Effector memory CD4-positive, alpha-beta T cell (primary cell): ENCODE measurements at regions not wholly inside any gene's neighbourhood (a gene's known extent, or its start where the extent isn't known, plus 50 kb on each side); places are given as distances from the start of the nearest gene placed in this dataset.

ENCODE experiments used
- DNase-seq, 3 donors: peaks; one replicate each; pipeline ENCODE4 v3.0.0-alpha.2; 2020
- H3K27ac ChIP-seq: 2 replicates; pipeline ENCODE4 v1.7.0; 2013; ENCODE audit warnings: mild to moderate bottlenecking, low read length, moderate library complexity; ENCODE audit not compliant: insufficient read depth, poor library complexity, severe bottlenecking
- H3K27me3 ChIP-seq: replicated peaks from 2 replicates; pipeline ENCODE4 v1.7.0; 2013; ENCODE audit warnings: mild to moderate bottlenecking, low read length; ENCODE audit not compliant: insufficient read depth, control insufficient read depth, poor library complexity, severe bottlenecking
- H3K36me3 ChIP-seq: 2 replicates; pipeline ENCODE4 v1.7.0; 2013; ENCODE audit warnings: mild to moderate bottlenecking, low read length, moderate library complexity; ENCODE audit not compliant: control insufficient read depth, insufficient read depth
- H3K4me1 ChIP-seq: 2 replicates; pipeline ENCODE4 v1.7.0; 2013; ENCODE audit warnings: low read length, mild to moderate bottlenecking; ENCODE audit not compliant: control insufficient read depth, insufficient read depth, poor library complexity, severe bottlenecking
- H3K4me3 ChIP-seq: 2 replicates; pipeline ENCODE4 v1.7.0; 2013; ENCODE audit warnings: low read length, low read depth, mild to moderate bottlenecking; ENCODE audit not compliant: insufficient read depth, poor library complexity, severe bottlenecking
- H3K9me3 ChIP-seq: 2 replicates; pipeline ENCODE4 v1.7.0; 2013; ENCODE audit warnings: mild to moderate bottlenecking, low read length, moderate library complexity; ENCODE audit not compliant: control insufficient read depth

- no peaks in the 10 kb centered on the region for H3K4me1 ChIP-seq
- DNase-seq, result no peak
- no peaks in the 10 kb centered on the region for H3K9me3 ChIP-seq
- H3K36me3 ChIP-seq, result no peaks in the 10 kb centered on the region
- no peak overlapping the region for H3K4me3 ChIP-seq
- H3K27me3 ChIP-seq, result no peaks in the 10 kb centered on the region
- no peak overlapping the region for H3K27ac ChIP-seq
Measured at GRCh38 chr3:106251160-106251892, 382.5 kb upstream of the CBLB start.

GRCh38 chr3:106255870-106256248 lies 387.0 kb upstream of the CBLB start:
- DNase-seq, result no peak
- Histone ChIP-seq H3K27me3 (no peaks in the 10 kb centered on the region), H3K9me3 (no peaks in the 10 kb centered on the region), H3K4me3 (no peak overlapping the region), H3K27ac (no peak overlapping the region), H3K4me1 (no peaks in the 10 kb centered on the region), H3K36me3 (no peaks in the 10 kb centered on the region)

GRCh38 chr3:106256249-106256957 lies 387.6 kb upstream of the CBLB start:
- Histone ChIP-seq H3K4me3 (no peak overlapping the region), H3K27me3 (no peaks in the 10 kb centered on the region), H3K27ac (no peak overlapping the region), H3K36me3 (no peaks in the 10 kb centered on the region), H3K9me3 (no peaks in the 10 kb centered on the region), H3K4me1 (no peaks in the 10 kb centered on the region)
- no peak for DNase-seq

GRCh38 chr3:106257172-106257571 lies 388.4 kb upstream of the CBLB start:
- H3K9me3 ChIP-seq, result no peaks in the 10 kb centered on the region
- no peak for DNase-seq
- H3K4me1 ChIP-seq, result no peaks in the 10 kb centered on the region
- no peaks in the 10 kb centered on the region for H3K27me3 ChIP-seq
- H3K4me3 ChIP-seq, result no peak overlapping the region
- H3K36me3 ChIP-seq, result no peaks in the 10 kb centered on the region
- H3K27ac ChIP-seq, result no peak overlapping the region

GRCh38 chr3:106261396-106261795 lies 392.6 kb upstream of the CBLB start:
- Histone ChIP-seq H3K4me3 (no peak overlapping the region), H3K36me3 (no peaks in the 10 kb centered on the region)
- DNase-seq, result no peak

GRCh38 chr3:106261915-106262683 lies 393.3 kb upstream of the CBLB start:
- DNase-seq, result no peak
- Histone ChIP-seq H3K9me3 (no peaks in the 10 kb centered on the region), H3K4me3 (no peak overlapping the region), H3K27ac (no peak overlapping the region), H3K4me1 (no peaks in the 10 kb centered on the region), H3K27me3 (no peaks in the 10 kb centered on the region), H3K36me3 (no peaks in the 10 kb centered on the region)

More at GRCh38 chr3:106261396-106261795, 392.6 kb upstream of the CBLB start:
- Histone ChIP-seq H3K27ac (no peak overlapping the region), H3K4me1 (no peaks in the 10 kb centered on the region), H3K9me3 (no peaks in the 10 kb centered on the region), H3K27me3 (no peaks in the 10 kb centered on the region)

GRCh38 chr3:106263011-106263410 lies 394.2 kb upstream of the CBLB start:
- no peaks in the 10 kb centered on the region for H3K36me3 ChIP-seq
- no peak overlapping the region for H3K27ac ChIP-seq
- no peaks in the 10 kb centered on the region for H3K9me3 ChIP-seq
- H3K4me3 ChIP-seq, result no peak overlapping the region
- no peak for DNase-seq
- no peaks in the 10 kb centered on the region for H3K27me3 ChIP-seq
- H3K4me1 ChIP-seq, result no peaks in the 10 kb centered on the region

GRCh38 chr3:106263546-106263945 lies 394.7 kb upstream of the CBLB start:
- H3K4me3 ChIP-seq, result no peak overlapping the region
- no peak for DNase-seq
- H3K27ac ChIP-seq, result no peak overlapping the region
- no peaks in the 10 kb centered on the region for H3K9me3 ChIP-seq
- no peaks in the 10 kb centered on the region for H3K4me1 ChIP-seq
- no peaks in the 10 kb centered on the region for H3K36me3 ChIP-seq
- no peaks in the 10 kb centered on the region for H3K27me3 ChIP-seq

GRCh38 chr3:106265704-106266103 lies 396.9 kb upstream of the CBLB start:
- Histone ChIP-seq H3K27ac (no peak overlapping the region), H3K4me3 (no peak overlapping the region), H3K27me3 (no peaks in the 10 kb centered on the region), H3K4me1 (no peaks in the 10 kb centered on the region), H3K9me3 (no peaks in the 10 kb centered on the region), H3K36me3 (no peaks in the 10 kb centered on the region)
- DNase-seq, result no peak

GRCh38 chr3:106268696-106269095 lies 399.9 kb upstream of the CBLB start:
- no peaks in the 10 kb centered on the region for H3K4me1 ChIP-seq
- no peaks in the 10 kb centered on the region for H3K36me3 ChIP-seq
- H3K4me3 ChIP-seq, result no peak overlapping the region
- no peak for DNase-seq
- no peaks in the 10 kb centered on the region for H3K9me3 ChIP-seq
- no peak overlapping the region for H3K27ac ChIP-seq
- no peaks in the 10 kb centered on the region for H3K27me3 ChIP-seq
